ENCODE measurements at regions not wholly inside any gene's neighbourhood (a gene's known extent, or its start where the extent isn't known, plus 50 kb on each side); places are given as distances from the start of the nearest gene placed in this dataset.
"Not testable (repeated sequence)": the region's sequence is repeated elsewhere in the genome, so short reads cannot be mapped to it uniquely, and the experiment has no call there.

GRCh38 chr11:91067666-91068065 lies 844.8 kb upstream of the CHORDC1 start:
- no peak overlapping the region for H3K4me3 ChIP-seq (replicated peaks; ENCODE audit: insufficient read depth, low read length)
- no peak for DNase-seq (ENCODE audit: low read depth in 1 of 2, low spot score in 1 of 2)
- no peak overlapping the region for H3K27ac ChIP-seq (replicated peaks)
- no peaks in the 10 kb centered on the region for H3K27me3 ChIP-seq (ENCODE audit: insufficient read depth, poor library complexity, severe bottlenecking)
- TF ChIP-seq CTCF (IDR thresholded peaks at IDR 0.05; ENCODE audit: insufficient read depth, low read length) (no peak), REST (IDR thresholded peaks at IDR 0.05; ENCODE audit: insufficient replicate concordance, low read depth) (no peak), POLR2AphosphoS5 (IDR thresholded peaks at IDR 0.05; ENCODE audit: low read depth) (no peak), GABPA (IDR thresholded peaks at IDR 0.05; ENCODE audit: low read depth) (no peak), SPI1 (IDR thresholded peaks at IDR 0.05; ENCODE audit: borderline replicate concordance, low read depth) (no peak)

GRCh38 chr11:91066456-91067047 lies 843.7 kb upstream of the CHORDC1 start:
- no peaks in the 10 kb centered on the region for H3K27me3 ChIP-seq (ENCODE audit: insufficient read depth, poor library complexity, severe bottlenecking)
- no peak overlapping the region for H3K4me3 ChIP-seq (replicated peaks; ENCODE audit: insufficient read depth, low read length)
- no peak for TF ChIP-seq GABPA (IDR thresholded peaks at IDR 0.05; ENCODE audit: low read depth)
- no peak for TF ChIP-seq CTCF (IDR thresholded peaks at IDR 0.05; ENCODE audit: insufficient read depth, low read length)
- no peak for TF ChIP-seq POLR2AphosphoS5 (IDR thresholded peaks at IDR 0.05; ENCODE audit: low read depth)
- no peak overlapping the region for H3K27ac ChIP-seq (replicated peaks)
- DNase-seq (ENCODE audit: low read depth in 1 of 2, low spot score in 1 of 2): no peak

DNA sequence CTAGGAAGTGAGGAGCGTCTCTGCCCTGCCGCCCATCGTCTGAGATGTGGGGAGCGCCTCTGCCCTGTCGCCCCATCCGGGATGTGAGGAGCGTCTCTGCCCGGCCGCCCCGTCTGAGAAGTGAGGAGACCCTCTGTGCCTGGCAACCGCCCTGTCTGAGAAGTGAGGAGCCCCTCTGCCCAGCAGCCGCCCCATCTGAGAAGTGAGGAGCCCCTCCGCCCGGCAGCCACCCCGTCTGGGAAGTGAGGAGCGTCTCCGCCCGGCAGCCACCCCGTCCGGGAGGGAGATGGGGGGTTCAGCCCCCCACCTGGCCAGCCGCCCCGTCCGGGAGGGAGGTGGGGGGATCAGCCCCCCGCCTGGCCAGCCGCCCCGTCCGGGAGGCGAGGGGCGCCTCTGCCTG lies 840.5 kb upstream of the CHORDC1 start:
- not testable (repeated sequence) for DNase-seq (ENCODE audit: low read depth in 1 of 2, low spot score in 1 of 2); H3K4me3 ChIP-seq (replicated peaks; ENCODE audit: insufficient read depth, low read length)

GRCh38 chr11:91047882-91048281 lies 825.0 kb upstream of the CHORDC1 start:
- no peak for DNase-seq (ENCODE audit: low read depth in 1 of 2, low spot score in 1 of 2)
- TF ChIP-seq GABPA (IDR thresholded peaks at IDR 0.05; ENCODE audit: low read depth): no peak
- TF ChIP-seq CTCF (IDR thresholded peaks at IDR 0.05; ENCODE audit: insufficient read depth, low read length): no peak
- TF ChIP-seq POLR2AphosphoS5 (IDR thresholded peaks at IDR 0.05; ENCODE audit: low read depth): no peak
- TF ChIP-seq SPI1 (IDR thresholded peaks at IDR 0.05; ENCODE audit: borderline replicate concordance, low read depth): no peak

More for the DNA sequence above, 840.5 kb upstream of the CHORDC1 start:
- not testable (repeated sequence) for H3K27ac ChIP-seq (replicated peaks); H3K27me3 ChIP-seq (ENCODE audit: insufficient read depth, poor library complexity, severe bottlenecking)

DNA sequence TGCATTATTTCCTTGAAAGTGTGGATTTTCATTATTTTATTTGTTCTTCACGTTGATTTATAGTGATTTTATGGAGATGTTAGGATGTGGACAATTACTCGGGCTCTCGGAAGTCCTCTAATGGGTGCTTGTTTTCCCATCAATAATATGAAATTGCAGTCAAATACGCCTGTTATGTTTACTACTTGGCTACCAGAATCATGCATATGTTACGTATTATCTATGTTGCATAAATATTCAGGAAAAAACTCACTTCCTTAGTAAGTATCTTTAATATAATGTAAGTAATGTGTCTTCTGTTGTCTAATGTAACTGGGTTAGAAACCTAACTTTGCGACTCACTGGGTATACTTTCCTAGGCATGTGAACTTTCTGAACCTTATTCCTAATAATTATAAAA lies 823.4 kb upstream of the CHORDC1 start:
- TF ChIP-seq CTCF (IDR thresholded peaks at IDR 0.05; ENCODE audit: insufficient read depth, low read length): no peak
- TF ChIP-seq GABPA (IDR thresholded peaks at IDR 0.05; ENCODE audit: low read depth): no peak
- TF ChIP-seq POLR2AphosphoS5 (IDR thresholded peaks at IDR 0.05; ENCODE audit: low read depth): no peak
- TF ChIP-seq REST (IDR thresholded peaks at IDR 0.05; ENCODE audit: insufficient replicate concordance, low read depth): no peak
- TF ChIP-seq SPI1 (IDR thresholded peaks at IDR 0.05; ENCODE audit: borderline replicate concordance, low read depth): no peak
- Histone ChIP-seq H3K4me3 (replicated peaks; ENCODE audit: insufficient read depth, low read length) (no peak overlapping the region), H3K27ac (replicated peaks) (no peak overlapping the region), H3K27me3 (ENCODE audit: insufficient read depth, poor library complexity, severe bottlenecking) (no peaks in the 10 kb centered on the region)
- DNase-seq (ENCODE audit: low read depth in 1 of 2, low spot score in 1 of 2): no peak

More at GRCh38 chr11:91047882-91048281, 825.0 kb upstream of the CHORDC1 start:
- Histone ChIP-seq H3K27me3 (ENCODE audit: insufficient read depth, poor library complexity, severe bottlenecking) (no peaks in the 10 kb centered on the region), H3K27ac (replicated peaks) (no peak overlapping the region), H3K4me3 (replicated peaks; ENCODE audit: insufficient read depth, low read length) (no peak overlapping the region)
